ENCODE measurements at regions not wholly inside any gene's neighbourhood (a gene's known extent, or its start where the extent isn't known, plus 50 kb on each side); places are given as distances from the start of the nearest gene placed in this dataset.
"Not testable (repeated sequence)": the region's sequence is repeated elsewhere in the genome, so short reads cannot be mapped to it uniquely, and the experiment has no call there.

GRCh38 chr13:56335775-56336174, 804.9 kb upstream of the PRR20A start:
- DNase-seq: no peak

- no peak for DNase-seq
These were observed 802.3 kb upstream of the PRR20A start for GRCh38 chr13:56338421-56338820.

- DNase-seq: no peak
These were observed 793.7 kb upstream of the PRR20A start for GRCh38 chr13:56347014-56347413.

DNA sequence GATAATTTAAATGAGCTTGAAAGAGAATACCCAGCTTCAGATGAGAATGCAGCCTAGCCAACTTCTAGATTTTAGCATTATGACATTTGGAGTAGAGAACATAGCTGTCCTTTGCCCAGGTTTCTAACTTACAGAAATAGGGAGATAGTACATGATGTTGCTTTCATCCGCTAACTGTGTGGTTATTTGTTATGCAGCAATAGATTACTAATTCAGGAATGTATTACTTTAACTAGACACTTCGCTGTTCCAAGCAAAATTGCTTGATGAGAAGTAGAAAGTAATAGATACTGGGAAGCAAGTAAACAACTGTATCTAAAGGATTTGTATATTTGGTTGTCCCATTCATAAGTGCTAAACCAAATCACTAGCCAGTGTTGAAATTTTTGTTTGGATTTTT, 790.9 kb upstream of the PRR20A start:
- DNase-seq: no peak

DNA sequence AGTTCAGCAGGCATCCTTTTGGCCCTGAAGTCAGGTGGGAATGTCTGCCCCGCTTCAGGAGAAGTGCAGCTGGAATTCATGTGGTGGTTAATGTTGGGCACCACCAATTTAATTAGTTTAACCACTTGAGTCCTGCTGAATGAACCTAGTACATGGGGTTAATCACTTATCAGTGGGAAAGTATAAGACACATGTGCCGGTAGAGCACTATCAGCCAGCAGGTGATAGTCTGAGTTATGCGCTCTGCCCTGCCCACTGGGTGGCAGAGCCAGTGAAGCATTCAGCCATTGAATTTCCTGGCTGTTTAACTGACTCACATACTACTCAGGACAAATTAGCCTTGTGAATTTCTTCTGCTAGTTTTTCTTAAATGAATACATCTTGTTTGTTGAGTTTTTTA, 789.7 kb upstream of the PRR20A start:
- DNase-seq: peak; percentile 41

GRCh38 chr13:56352361-56352760, 788.4 kb upstream of the PRR20A start:
- DNase-seq: no peak

GRCh38 chr13:56352901-56353300, 787.8 kb upstream of the PRR20A start:
- no peak for DNase-seq

- no peak for DNase-seq
These were observed 784.0 kb upstream of the PRR20A start for GRCh38 chr13:56356690-56357089.

DNA sequence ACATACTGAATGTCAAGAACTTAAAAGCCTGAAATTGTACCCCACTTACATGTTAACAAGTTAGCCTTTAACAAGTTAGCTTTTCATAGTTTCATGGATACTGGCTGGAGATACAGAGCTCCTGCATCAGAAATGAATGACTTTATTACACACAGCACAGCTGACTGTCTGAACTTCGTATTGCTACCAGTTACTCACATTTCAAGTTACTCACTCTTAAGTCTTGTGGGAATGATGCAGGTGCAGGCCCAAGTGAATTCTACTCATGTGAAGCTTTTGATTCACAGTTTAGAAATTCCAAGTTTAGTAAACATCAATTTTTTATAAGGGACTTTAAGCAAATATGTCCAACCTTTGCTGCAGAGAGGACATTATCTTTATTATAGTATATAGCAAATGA, 762.2 kb upstream of the PRR20A start:
- no peak for DNase-seq

DNA sequence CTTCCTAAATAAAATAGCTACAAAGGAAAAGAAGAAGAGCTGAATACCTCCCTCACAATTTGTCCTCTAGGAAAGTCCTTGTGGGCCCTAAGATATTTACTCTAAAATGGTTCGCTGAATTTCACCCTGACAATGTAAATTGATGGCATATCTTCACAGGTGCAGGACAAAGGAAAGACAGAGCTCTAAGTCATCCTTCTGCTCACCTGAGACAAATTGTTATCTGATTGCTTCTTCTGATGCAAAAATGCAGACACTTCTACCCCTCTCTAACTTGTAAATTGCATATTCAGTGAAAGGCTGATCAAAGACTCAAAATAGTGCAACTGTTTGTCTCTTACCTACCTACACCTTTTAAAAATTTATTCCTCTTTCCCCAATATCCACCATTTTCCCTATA, 747.2 kb upstream of the PRR20A start:
- DNase-seq: no peak

GRCh38 chr13:56396318-56396717, 744.4 kb upstream of the PRR20A start:
- no peak for DNase-seq

DNA sequence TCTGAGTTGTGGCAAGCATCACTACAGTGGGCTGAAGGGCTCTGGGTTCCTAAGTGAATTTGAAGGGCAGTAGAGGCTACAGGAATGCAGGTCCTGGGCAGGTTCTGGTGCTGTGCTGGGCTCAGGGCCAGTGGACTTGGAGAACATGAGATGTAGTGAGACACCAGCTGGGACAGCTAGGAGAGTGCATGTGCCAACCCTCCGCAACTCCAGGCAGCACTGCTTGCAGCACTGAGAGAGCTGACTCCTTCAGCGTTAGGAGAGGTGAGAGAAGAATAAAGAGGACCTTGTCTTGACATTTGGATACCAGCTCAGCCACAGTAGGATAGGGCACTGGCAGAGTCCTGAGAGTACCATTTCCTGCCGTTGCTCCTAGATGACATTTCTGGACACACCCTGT, 739.9 kb upstream of the PRR20A start:
- no peak for DNase-seq

DNA sequence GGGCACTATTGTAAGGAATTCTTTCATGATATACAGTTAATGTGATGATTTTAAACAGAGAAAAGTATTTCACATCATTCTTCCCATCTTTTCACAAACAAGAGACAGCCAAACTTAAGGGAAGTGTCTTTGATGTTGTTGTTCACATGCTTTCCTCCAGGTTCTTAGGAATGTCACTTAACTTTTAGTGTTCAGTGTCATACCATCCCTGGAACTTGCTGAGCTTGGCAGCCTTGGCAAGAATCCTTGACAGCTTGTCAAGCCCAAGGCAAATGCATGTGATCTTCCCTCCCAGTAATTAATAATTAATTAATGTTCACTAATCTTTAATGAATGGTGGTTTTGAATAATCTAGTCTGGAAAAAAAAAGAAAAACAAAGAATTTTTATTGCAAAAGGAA, 727.9 kb upstream of the PRR20A start:
- DNase-seq: no peak

DNA sequence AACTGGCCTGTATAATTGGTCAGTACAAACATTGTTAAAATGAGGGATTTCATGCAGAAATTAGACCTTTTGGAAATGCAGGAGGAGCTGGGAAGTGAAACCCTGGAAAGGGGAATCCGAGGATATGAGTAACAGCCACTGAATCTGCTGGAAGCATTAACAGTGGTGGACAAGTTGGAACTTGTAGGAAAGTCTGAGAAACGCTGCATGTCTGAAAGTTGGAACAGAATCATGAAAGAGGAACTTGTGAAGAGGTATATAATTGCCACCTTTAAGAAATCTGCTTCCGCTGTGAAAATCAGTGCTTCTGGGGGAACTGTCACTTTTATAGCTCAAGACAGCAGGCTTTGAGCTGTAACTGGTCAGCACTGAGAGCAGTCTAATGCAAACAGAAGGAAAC, 716.5 kb upstream of the PRR20A start:
- DNase-seq: no peak

GRCh38 chr13:56457535-56458190, 683.1 kb upstream of the PRR20A start:
- DNase-seq: no peak

- DNase-seq: no peak
These were observed 681.4 kb upstream of the PRR20A start for GRCh38 chr13:56459286-56459685.

DNA sequence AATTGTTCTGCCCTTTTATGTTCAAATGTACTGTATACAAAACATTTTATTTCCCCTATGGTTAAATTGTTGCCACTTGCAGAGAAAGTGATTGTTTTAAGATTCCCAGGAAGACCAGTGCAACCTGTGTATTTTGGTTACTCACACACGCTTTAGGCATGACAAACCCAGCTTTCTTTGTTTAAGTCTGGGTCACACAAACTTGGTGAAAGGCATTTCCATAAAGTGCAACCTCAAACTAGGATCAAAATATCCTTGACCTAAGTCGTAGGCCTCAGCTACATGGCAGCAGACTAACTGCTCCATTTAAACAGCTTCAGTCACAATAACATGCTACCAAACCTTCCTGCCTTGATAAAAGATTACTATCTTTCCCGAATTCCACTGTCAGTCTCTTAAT, 639.0 kb upstream of the PRR20A start:
- DNase-seq: no peak

GRCh38 chr13:56510836-56511235, 629.9 kb upstream of the PRR20A start:
- DNase-seq: no peak

GRCh38 chr13:56512336-56512735, 628.4 kb upstream of the PRR20A start:
- not testable (repeated sequence) for DNase-seq

- DNase-seq: no peak
These were observed 625.3 kb upstream of the PRR20A start for GRCh38 chr13:56515441-56515840.

DNA sequence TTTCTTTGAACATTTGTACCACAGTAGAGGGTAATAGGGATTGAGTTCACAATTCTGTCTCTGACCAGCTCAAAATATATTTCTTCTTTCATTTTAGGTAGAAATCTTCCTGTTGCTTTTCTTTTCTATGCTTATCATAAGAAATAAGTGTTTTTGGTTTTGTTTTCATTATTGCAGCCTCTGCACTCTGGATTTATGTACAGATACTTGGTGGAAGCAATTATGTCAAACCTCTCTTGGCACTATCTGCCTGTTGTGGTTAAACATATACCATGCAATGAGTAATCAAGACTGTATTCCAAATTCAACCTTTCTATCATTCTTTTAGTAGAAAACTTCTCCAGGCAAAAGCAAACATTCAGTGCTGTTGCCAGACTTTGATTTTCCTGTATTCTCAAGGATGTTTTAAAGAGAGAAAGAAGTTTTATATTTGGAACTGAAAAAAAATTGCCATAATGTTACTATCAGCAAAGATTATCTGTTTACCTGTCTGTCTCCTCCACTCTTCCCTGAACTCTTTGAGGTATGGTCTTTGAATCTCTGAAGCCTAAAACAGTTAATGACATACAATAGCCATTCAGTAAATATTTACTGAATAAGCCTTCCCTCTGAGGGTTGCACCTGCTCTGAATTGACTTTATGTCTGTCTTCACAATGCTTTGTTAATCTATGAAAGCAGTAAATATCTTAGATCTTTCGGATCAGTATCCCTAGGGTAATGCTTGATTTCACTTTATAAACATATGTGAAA, 612.5 kb upstream of the PRR20A start:
- peak; percentile 96 for DNase-seq

GRCh38 chr13:56530096-56530495, 610.6 kb upstream of the PRR20A start:
- no peak for DNase-seq

GRCh38 chr13:56547921-56548320, 592.8 kb upstream of the PRR20A start:
- not testable (repeated sequence) for DNase-seq

GRCh38 chr13:56558698-56559320, 581.9 kb upstream of the PRR20A start:
- DNase-seq: no peak

Data from NCI-H146 (cell line).